NB4 (cell line): ENCODE measurements at regions not wholly inside any gene's neighbourhood (a gene's known extent, or its start where the extent isn't known, plus 50 kb on each side); places are given as distances from the start of the nearest gene placed in this dataset.

Experiments
- DNase-seq: peaks from one replicate; pipeline ENCODE4 v3.0.0; 2010; ENCODE audit warnings: low read depth
- H3K4me3 ChIP-seq: one replicate; pipeline ENCODE4 v1.5.1; 2011; ENCODE audit warnings: mild to moderate bottlenecking, low read depth, low read length, moderate library complexity
- MYC ChIP-seq: IDR thresholded peaks from 2 replicates; pipeline ENCODE4 v1.6.1; 2011; ENCODE audit warnings: low read depth, low read length
- POLR2A ChIP-seq: IDR thresholded peaks from 2 replicates; pipeline ENCODE4 v1.6.1; 2011; ENCODE audit warnings: mild to moderate bottlenecking; ENCODE audit not compliant: insufficient read length; ENCODE audit errors: extremely low read depth
- TF ChIP-seq, protein P1 (sequence below): IDR thresholded peaks from one replicate; pipeline ENCODE4 v1.5.1; 2012; ENCODE audit warnings: low read depth, low read length
- TF ChIP-seq, protein P2 (sequence below): IDR thresholded peaks from 2 replicates; pipeline ENCODE4 v1.6.1; 2011; ENCODE audit warnings: low read depth, low read length

DNA sequence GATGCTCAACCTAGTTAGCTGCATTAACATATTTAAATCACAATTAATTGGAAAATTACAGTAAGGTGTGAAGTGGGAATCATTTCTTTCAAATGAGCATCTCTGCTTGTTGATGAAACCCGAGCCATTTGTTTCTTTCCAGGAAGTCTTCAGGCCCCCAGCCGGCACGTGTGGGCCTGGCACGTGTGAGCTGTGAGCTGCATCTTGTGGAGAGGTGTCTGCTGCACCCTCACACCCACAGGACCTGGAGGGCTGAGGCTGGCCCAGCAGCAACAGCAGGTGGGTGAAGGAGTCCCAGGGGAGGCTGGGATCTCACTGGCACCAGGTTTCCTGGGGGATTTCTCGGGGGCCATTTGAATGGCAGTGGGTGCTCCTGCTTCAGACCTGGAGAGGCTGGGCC is 372.5 kb upstream of the MKI67 start:
- no peak for TF ChIP-seq MYC
- TF ChIP-seq, protein P1, sequence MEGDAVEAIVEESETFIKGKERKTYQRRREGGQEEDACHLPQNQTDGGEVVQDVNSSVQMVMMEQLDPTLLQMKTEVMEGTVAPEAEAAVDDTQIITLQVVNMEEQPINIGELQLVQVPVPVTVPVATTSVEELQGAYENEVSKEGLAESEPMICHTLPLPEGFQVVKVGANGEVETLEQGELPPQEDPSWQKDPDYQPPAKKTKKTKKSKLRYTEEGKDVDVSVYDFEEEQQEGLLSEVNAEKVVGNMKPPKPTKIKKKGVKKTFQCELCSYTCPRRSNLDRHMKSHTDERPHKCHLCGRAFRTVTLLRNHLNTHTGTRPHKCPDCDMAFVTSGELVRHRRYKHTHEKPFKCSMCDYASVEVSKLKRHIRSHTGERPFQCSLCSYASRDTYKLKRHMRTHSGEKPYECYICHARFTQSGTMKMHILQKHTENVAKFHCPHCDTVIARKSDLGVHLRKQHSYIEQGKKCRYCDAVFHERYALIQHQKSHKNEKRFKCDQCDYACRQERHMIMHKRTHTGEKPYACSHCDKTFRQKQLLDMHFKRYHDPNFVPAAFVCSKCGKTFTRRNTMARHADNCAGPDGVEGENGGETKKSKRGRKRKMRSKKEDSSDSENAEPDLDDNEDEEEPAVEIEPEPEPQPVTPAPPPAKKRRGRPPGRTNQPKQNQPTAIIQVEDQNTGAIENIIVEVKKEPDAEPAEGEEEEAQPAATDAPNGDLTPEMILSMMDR = no peak
- TF ChIP-seq, protein P2, sequence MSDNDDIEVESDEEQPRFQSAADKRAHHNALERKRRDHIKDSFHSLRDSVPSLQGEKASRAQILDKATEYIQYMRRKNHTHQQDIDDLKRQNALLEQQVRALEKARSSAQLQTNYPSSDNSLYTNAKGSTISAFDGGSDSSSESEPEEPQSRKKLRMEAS = no peak
- TF ChIP-seq POLR2A = no peak
- DNase-seq = no peak
- H3K4me3 ChIP-seq = no peak overlapping the region

DNA sequence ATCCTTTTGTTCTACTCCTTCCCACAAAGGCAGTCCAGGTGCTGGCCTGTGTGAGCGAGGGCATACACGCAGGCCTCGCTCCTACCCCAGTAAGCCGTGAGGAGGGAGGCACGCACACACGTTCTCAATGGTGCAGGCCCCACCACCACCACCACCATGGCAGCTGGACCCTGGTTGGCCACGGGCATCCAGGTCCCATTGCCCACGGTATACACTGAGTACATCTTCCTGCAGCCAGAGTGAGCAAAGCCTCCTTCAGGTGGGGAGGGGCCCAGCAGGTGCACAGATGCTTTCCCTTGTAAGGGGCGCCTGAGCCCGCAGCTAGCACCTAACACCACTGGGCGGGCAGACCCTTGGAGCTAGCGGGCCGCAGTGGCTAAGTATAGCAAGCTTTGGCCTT is 373.3 kb upstream of the MKI67 start:
- TF ChIP-seq MYC (no peak), POLR2A (no peak)
- TF ChIP-seq, protein P2 = no peak
- TF ChIP-seq, protein P1 = no peak
- DNase-seq = no peak
- no peak overlapping the region for H3K4me3 ChIP-seq

DNA sequence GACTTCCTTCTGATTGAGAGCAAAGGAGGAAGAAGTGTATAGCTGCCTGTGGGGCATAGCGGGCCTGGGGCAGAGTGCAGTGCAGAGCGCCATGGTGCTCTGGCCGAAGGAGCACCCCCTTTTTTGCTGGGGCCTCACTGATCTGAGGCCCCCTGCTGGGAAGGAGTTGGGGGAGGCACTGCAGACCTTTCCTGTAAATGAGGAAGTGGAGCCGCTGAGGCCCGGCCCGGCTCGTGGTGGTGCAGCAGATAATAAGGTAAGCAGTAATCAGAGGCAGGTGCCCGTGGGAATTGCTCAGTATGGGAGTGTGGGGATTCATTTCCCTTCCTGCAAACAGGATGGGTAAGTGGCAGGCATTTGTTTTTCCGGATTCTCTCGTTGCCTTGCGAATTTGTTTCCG is 373.7 kb upstream of the MKI67 start:
- TF ChIP-seq, protein P1 = peak; percentile 5
- TF ChIP-seq, protein P2 = no peak
- TF ChIP-seq MYC (no peak), POLR2A (no peak)
- H3K4me3 ChIP-seq = no peak overlapping the region
- DNase-seq = peak; percentile 78

DNA sequence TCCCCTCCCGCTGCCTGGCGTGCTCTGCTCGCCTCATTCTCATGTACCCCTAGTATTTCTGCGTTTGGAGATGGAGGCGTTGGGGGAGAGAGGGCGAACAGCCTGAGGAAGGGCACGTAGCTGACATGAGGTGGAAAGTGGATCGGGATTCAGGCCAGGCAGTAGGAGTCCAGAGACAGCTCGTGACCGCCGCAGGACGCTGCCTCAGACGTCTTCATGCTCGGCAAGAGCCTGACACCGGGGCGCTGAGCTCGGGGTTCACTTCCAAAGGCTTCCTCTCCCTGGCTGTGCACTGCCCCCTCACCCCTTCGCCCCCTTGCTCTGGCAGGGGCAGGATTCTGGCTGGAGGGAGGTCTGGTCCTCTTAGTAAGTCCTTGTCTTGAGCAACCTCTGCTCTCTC is 374.4 kb upstream of the MKI67 start:
- TF ChIP-seq POLR2A (no peak), MYC (no peak)
- TF ChIP-seq, protein P2 = no peak
- TF ChIP-seq, protein P1 = no peak
- peak; percentile 21 for DNase-seq
- H3K4me3 ChIP-seq = no peak overlapping the region

DNA sequence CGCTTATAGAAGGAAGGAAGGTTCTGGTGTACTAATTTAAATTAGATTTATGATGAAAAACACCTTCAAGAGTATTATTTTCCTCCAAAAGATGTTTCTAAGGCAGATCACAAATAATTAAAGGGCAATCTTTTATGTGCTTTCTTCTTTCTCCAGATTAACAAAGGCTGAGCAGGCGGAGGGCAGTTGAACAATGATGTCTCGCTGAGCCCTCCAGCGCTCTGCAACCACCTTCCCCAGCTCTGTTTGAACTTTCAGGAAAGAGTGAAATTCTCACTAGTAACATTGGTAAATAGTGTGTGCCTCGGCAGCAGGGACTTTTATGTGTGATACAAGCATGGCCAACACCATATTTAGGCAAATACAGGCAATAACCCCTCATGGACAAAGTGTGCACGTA is 379.1 kb upstream of the MKI67 start:
- no peak for DNase-seq
- TF ChIP-seq, protein P1 = no peak
- no peak for TF ChIP-seq POLR2A
- TF ChIP-seq MYC = no peak
- TF ChIP-seq, protein P2 = no peak
- no peak overlapping the region for H3K4me3 ChIP-seq

DNA sequence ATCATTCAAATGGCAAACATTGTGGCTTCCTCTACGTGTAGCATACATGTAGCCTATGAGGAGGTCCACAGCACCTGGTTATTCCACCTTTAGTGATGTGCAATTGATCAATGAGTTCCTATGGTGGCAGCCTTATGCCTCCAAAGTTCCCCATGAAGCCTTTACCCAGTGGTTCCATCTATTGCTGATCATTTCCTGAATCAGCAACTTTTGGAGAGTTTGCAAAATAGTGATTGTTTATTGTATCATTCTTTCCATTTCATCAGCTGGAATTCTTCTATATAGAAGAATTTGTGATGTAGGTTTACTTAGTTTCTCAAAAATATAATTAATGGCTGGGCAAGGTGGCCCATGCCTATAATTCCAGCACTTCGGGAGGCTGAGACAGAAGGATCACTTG is 380.2 kb upstream of the MKI67 start:
- H3K4me3 ChIP-seq = no peak overlapping the region
- DNase-seq = no peak
- TF ChIP-seq POLR2A (no peak), MYC (no peak)
- TF ChIP-seq, protein P1 = no peak
- TF ChIP-seq, protein P2 = no peak
